ENCODE measurements at regions not wholly inside any gene's neighbourhood (a gene's known extent, or its start where the extent isn't known, plus 50 kb on each side); places are given as distances from the start of the nearest gene placed in this dataset.

DNA sequence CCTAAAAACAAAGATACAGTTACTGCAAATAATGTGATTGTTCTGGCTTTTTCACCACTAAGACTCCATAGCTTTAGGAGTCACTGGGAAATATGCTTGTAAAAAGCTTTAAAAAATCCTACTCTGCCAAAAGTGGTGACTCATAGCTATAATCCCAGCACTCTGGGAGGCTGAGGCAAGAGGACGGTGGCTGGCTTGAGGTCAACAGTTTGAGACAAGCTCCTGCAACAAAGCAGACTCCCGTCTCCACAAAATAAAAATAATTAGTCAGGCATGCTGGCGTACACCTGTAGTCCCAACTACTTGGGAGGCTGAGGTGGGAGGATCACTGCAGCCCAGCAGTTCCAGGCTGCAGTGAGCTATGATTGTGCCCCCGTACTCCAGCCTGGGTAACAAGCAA lies 406.4 kb downstream of the HTR1A start:
- CTCF ChIA-PET (ENCODE audit: partially characterized antibody): interaction anchor here (0.6 to 1.5 kb wide), 4 partner anchors 10 to 1038 kb away, joined by 3 to 5 read pairs (median 4); no protein-coding TSS in a partner anchor
- no peak overlapping the region for H2AFZ ChIP-seq (ENCODE audit: low read length)
- FAIRE-seq: no peak

More for the DNA sequence above, 406.4 kb downstream of the HTR1A start:
- H2AK5ac ChIP-seq (ENCODE audit: low read depth, low read length): no peak overlapping the region
- H3K36me3 ChIP-seq (ENCODE audit: control insufficient read depth in 2 of 4, insufficient read depth in 4 of 4, low read length in 3 of 4): no peaks in the 10 kb centered on the region
- no peaks in the 10 kb centered on the region for H3K4me1 ChIP-seq (replicated peaks in 1 of 4; ENCODE audit: control insufficient read depth in 3 of 4, insufficient read depth in 4 of 4, low read length in 3 of 4)
- TF ChIP-seq KDM5A (IDR thresholded peaks at IDR 0.05; ENCODE audit: low read length) (no peak), EP300 (IDR thresholded peaks at IDR 0.05; ENCODE audit: borderline replicate concordance in 1 of 2, low read depth in 2 of 2, low read length in 2 of 2) (no peak), POLR2AphosphoS5 (IDR thresholded peaks at IDR 0.05; ENCODE audit: low read depth, low read length) (no peak), HDAC2 (IDR thresholded peaks at IDR 0.05; ENCODE audit: borderline replicate concordance in 1 of 2, low read depth in 2 of 2, low read length in 2 of 2) (no peak)
- TF ChIP-seq, protein P1, sequence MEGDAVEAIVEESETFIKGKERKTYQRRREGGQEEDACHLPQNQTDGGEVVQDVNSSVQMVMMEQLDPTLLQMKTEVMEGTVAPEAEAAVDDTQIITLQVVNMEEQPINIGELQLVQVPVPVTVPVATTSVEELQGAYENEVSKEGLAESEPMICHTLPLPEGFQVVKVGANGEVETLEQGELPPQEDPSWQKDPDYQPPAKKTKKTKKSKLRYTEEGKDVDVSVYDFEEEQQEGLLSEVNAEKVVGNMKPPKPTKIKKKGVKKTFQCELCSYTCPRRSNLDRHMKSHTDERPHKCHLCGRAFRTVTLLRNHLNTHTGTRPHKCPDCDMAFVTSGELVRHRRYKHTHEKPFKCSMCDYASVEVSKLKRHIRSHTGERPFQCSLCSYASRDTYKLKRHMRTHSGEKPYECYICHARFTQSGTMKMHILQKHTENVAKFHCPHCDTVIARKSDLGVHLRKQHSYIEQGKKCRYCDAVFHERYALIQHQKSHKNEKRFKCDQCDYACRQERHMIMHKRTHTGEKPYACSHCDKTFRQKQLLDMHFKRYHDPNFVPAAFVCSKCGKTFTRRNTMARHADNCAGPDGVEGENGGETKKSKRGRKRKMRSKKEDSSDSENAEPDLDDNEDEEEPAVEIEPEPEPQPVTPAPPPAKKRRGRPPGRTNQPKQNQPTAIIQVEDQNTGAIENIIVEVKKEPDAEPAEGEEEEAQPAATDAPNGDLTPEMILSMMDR (IDR thresholded peaks at IDR 0.05; ENCODE audit: control extremely low read depth in 1 of 3, insufficient read depth in 1 of 3, low read depth in 1 of 3, low read length in 3 of 3): no peak
- H3K23me2 ChIP-seq (ENCODE audit: low read depth, low read length): no peaks in the 10 kb centered on the region
- H4K5ac ChIP-seq (ENCODE audit: insufficient read length, low read depth, low read length): no peak overlapping the region
- no peak overlapping the region for H3K9ac ChIP-seq (replicated peaks in 1 of 4; ENCODE audit: extremely low read depth in 1 of 4, low read depth in 3 of 4, low read length in 3 of 4)
- no peak overlapping the region for H4K91ac ChIP-seq (replicated peaks; ENCODE audit: insufficient read length, low read length)
- no peak overlapping the region for H2BK15ac ChIP-seq (ENCODE audit: low read length)
- no peaks in the 10 kb centered on the region for H3K27me3 ChIP-seq (replicated peaks in 1 of 4; ENCODE audit: control insufficient read depth in 3 of 4, extremely low read depth in 1 of 4, insufficient read depth in 3 of 4, low read length in 3 of 4)
- no peak overlapping the region for H4K8ac ChIP-seq (ENCODE audit: extremely low read depth, insufficient read depth, low read length)
- H4K20me1 ChIP-seq (replicated peaks in 1 of 2; ENCODE audit: control insufficient read depth in 1 of 2, insufficient read depth in 2 of 2, low read length in 2 of 2): no peaks in the 10 kb centered on the region
- no peaks in the 10 kb centered on the region for H3K9me3 ChIP-seq (ENCODE audit: insufficient read depth in 2 of 2, low read depth in 1 of 2, low read length in 1 of 2)
- H3K79me2 ChIP-seq (ENCODE audit: control insufficient read depth in 1 of 2, insufficient read depth in 2 of 2, low read length in 2 of 2): no peaks in the 10 kb centered on the region
- H3K18ac ChIP-seq (ENCODE audit: extremely low read depth, low read length): no peak overlapping the region
- H3K79me1 ChIP-seq (ENCODE audit: low read depth, low read length): no peaks in the 10 kb centered on the region
- no peak overlapping the region for H3K14ac ChIP-seq (ENCODE audit: insufficient read length)
- H2BK12ac ChIP-seq (ENCODE audit: low read depth, low read length): no peak overlapping the region
- no peak overlapping the region for H3K4ac ChIP-seq (replicated peaks; ENCODE audit: insufficient read length, low read depth, low read length)
- no peak for DNase-seq (ENCODE audit: low read depth in 1 of 2, low spot score in 2 of 2)
- H3K56ac ChIP-seq (replicated peaks; ENCODE audit: insufficient read length, low read depth, low read length): no peak overlapping the region
- WGBS, 2 experiments (ENCODE audit: extremely low coverage in 1 of 2, insufficient coverage in 1 of 2, insufficient read length in 1 of 2, insufficient replicate concordance in 2 of 2, low coverage in 1 of 2, low lambda C conversion rate in 2 of 2, missing lambda C conversion rate in 1 of 2): 88% methylated on average over 4 of the region's 4 CpGs; no CpG with 5 or more reads in 1 of the 2 experiments
- no peak overlapping the region for H2BK120ac ChIP-seq (replicated peaks; ENCODE audit: low read depth, low read length)
- H3K23ac ChIP-seq (ENCODE audit: insufficient read length): no peak overlapping the region
- H2BK5ac ChIP-seq (ENCODE audit: low read depth, low read length): no peak overlapping the region
- no peak overlapping the region for H3K4me2 ChIP-seq (ENCODE audit: insufficient read depth in 1 of 2, low read depth in 2 of 2, low read length in 2 of 2)
- no peak overlapping the region for H3K4me3 ChIP-seq (ENCODE audit: extremely low read depth in 1 of 4, insufficient read depth in 2 of 4, low read depth in 3 of 4, low read length in 4 of 4)
- no peak overlapping the region for H2BK20ac ChIP-seq (ENCODE audit: low read length)
- no peak overlapping the region for H3K27ac ChIP-seq (ENCODE audit: low read depth, low read length)
- POLR2A ChIA-PET (ENCODE audit: partially characterized antibody): no interaction called here

All from H1 (cell line).